Cardiac septum (tissue), 1 donor: ENCODE measurements at regions not wholly inside any gene's neighbourhood (a gene's known extent, or its start where the extent isn't known, plus 50 kb on each side); places are given as distances from the start of the nearest gene placed in this dataset.

Experiments used
- DNase-seq: peaks from one replicate; pipeline ENCODE4 v3.0.0-alpha.2; 2020; ENCODE audit warnings: low spot score
- intact Hi-C: fragments of 100-400 bp; cut with DNase I; formaldehyde crosslinking; loops from one replicate; pipeline ENCODE4 v1.14.0; 2022
- donor health status: DM: no; HTN: no; CAD: no.

GRCh38 chr1:59058665-59059439, 238.0 kb upstream of the FGGY start:
- DNase-seq, result no peak
- intact Hi-C loops, result loop anchor here (1.0 to 5.0 kb wide), 3 partner anchors 28 to 698 kb away; partner anchors contain the start of gene JUN

GRCh38 chr1:59061876-59062275, 235.0 kb upstream of the FGGY start:
- intact Hi-C loops, result loop anchor here (5.0 kb wide), 1 partner anchor 160 kb away; no protein-coding TSS in a partner anchor
- peak; percentile 76 for DNase-seq

- intact Hi-C loops, result loop anchor here (5.0 kb wide), 1 partner anchor 160 kb away; no protein-coding TSS in a partner anchor
- no peak for DNase-seq
These were observed 234.2 kb upstream of the FGGY start for GRCh38 chr1:59062743-59063142.

- intact Hi-C loops, result loop anchor here (5.0 kb wide), 1 partner anchor 161 kb away; no protein-coding TSS in a partner anchor
- no peak for DNase-seq
These were observed 233.4 kb upstream of the FGGY start for GRCh38 chr1:59063501-59063900.

- DNase-seq, result no peak
- intact Hi-C loops, result loop anchor here (5.0 kb wide), 1 partner anchor 162 kb away; no protein-coding TSS in a partner anchor
These were observed 232.3 kb upstream of the FGGY start for GRCh38 chr1:59064592-59064991.

- intact Hi-C loops, result no loop called here
These were observed 230.7 kb upstream of the FGGY start for GRCh38 chr1:59066236-59066635.

GRCh38 chr1:59070610-59071009, 226.3 kb upstream of the FGGY start:
- DNase-seq, result no peak
- intact Hi-C loops, result loop anchor here (10.0 kb wide), 1 partner anchor 624 kb away; no protein-coding TSS in a partner anchor

More at GRCh38 chr1:59066236-59066635, 230.7 kb upstream of the FGGY start:
- no peak for DNase-seq

- intact Hi-C loops, result loop anchor here (10.0 kb wide), 1 partner anchor 624 kb away; no protein-coding TSS in a partner anchor
- no peak for DNase-seq
These were observed 225.6 kb upstream of the FGGY start for GRCh38 chr1:59071289-59071688.

- intact Hi-C loops, result loop anchor here (10.0 kb wide), 1 partner anchor 623 kb away; no protein-coding TSS in a partner anchor
- no peak for DNase-seq
These were observed 224.9 kb upstream of the FGGY start for GRCh38 chr1:59071876-59072582.

GRCh38 chr1:59072583-59072947, 224.3 kb upstream of the FGGY start:
- DNase-seq, result no peak
- intact Hi-C loops, result loop anchor here (10.0 kb wide), 1 partner anchor 622 kb away; no protein-coding TSS in a partner anchor

- DNase-seq, result no peak
- intact Hi-C loops, result loop anchor here (10.0 kb wide), 1 partner anchor 620 kb away; no protein-coding TSS in a partner anchor
These were observed 222.3 kb upstream of the FGGY start for GRCh38 chr1:59074598-59074997.

- no peak for DNase-seq
- intact Hi-C loops, result loop anchor here (10.0 kb wide), 1 partner anchor 620 kb away; no protein-coding TSS in a partner anchor
These were observed 221.9 kb upstream of the FGGY start for GRCh38 chr1:59075021-59075420.

- intact Hi-C loops, result loop anchor here (10.0 kb wide), 1 partner anchor 618 kb away; no protein-coding TSS in a partner anchor
These were observed 220.3 kb upstream of the FGGY start for GRCh38 chr1:59076612-59077011.

GRCh38 chr1:59077466-59078069, 219.3 kb upstream of the FGGY start:
- intact Hi-C loops, result loop anchor here (10.0 kb wide), 1 partner anchor 617 kb away; no protein-coding TSS in a partner anchor
- DNase-seq, result no peak

More at GRCh38 chr1:59076612-59077011, 220.3 kb upstream of the FGGY start:
- no peak for DNase-seq

GRCh38 chr1:59078070-59078800, 218.7 kb upstream of the FGGY start:
- intact Hi-C loops, result loop anchor here (10.0 kb wide), 1 partner anchor 617 kb away; no protein-coding TSS in a partner anchor
- no peak for DNase-seq

GRCh38 chr1:59078866-59079265, 218.0 kb upstream of the FGGY start:
- DNase-seq, result no peak
- intact Hi-C loops, result loop anchor here (10.0 kb wide), 1 partner anchor 616 kb away; no protein-coding TSS in a partner anchor

GRCh38 chr1:59079434-59080140, 217.3 kb upstream of the FGGY start:
- no peak for DNase-seq
- intact Hi-C loops, result loop anchor here (10.0 kb wide), 1 partner anchor 615 kb away; no protein-coding TSS in a partner anchor

- no peak for DNase-seq
- intact Hi-C loops, result no loop called here
These were observed 215.7 kb upstream of the FGGY start for GRCh38 chr1:59081181-59081580.
